ENCODE measurements at regions not wholly inside any gene's neighbourhood (a gene's known extent, or its start where the extent isn't known, plus 50 kb on each side); places are given as distances from the start of the nearest gene placed in this dataset.

GRCh38 chrX:20988804-20989203 lies 385.4 kb upstream of the CNKSR2 start:
- no peak for TF ChIP-seq EZH2phosphoT487 (IDR thresholded peaks at IDR 0.05; ENCODE audit: borderline replicate concordance, low read depth, low read length)
- no peak for TF ChIP-seq CTCF (conservative IDR thresholded peaks at IDR 0.05; ENCODE audit: low read length)

GRCh38 chrX:20988118-20988517 lies 386.1 kb upstream of the CNKSR2 start:
- Histone ChIP-seq H3K4me3 (ENCODE audit: low read depth, low read length, poor library complexity, severe bottlenecking) (no peak overlapping the region), H3K36me3 (ENCODE audit: insufficient read depth, low read length) (no peaks in the 10 kb centered on the region), H2AFZ (ENCODE audit: low read length) (no peak overlapping the region), H3K79me2 (ENCODE audit: insufficient read depth, low read depth, low read length) (no peaks in the 10 kb centered on the region), H3K4me1 (ENCODE audit: insufficient read depth, low read length, poor library complexity, severe bottlenecking) (no peaks in the 10 kb centered on the region), H3K27ac (ENCODE audit: low read depth, low read length, poor library complexity, severe bottlenecking) (no peak overlapping the region), H4K20me1 (ENCODE audit: insufficient read depth, low read length) (no peaks in the 10 kb centered on the region), H3K9me2 (ENCODE audit: insufficient read depth, low read length) (no peaks in the 10 kb centered on the region), H3K4me2 (ENCODE audit: low read length) (no peak overlapping the region), H3K9me3 (ENCODE audit: low read length) (no peaks in the 10 kb centered on the region)
- BruUV-seq (replicated peaks), result no TSS peak
- intact Hi-C loops (cut with micrococcal nuclease; ENCODE audit: unreplicated experiment), result no loop called here
- POLR2A ChIA-PET, result no interaction called here
- CTCF ChIA-PET (ENCODE audit: unreplicated experiment), result no interaction called here
- TF ChIP-seq CTCF (conservative IDR thresholded peaks at IDR 0.05; ENCODE audit: low read length), result no peak
- TF ChIP-seq EZH2phosphoT487 (IDR thresholded peaks at IDR 0.05; ENCODE audit: borderline replicate concordance, low read depth, low read length), result no peak
- no peak for DNase-seq (ENCODE audit: low spot score)

More at GRCh38 chrX:20988804-20989203, 385.4 kb upstream of the CNKSR2 start:
- no peaks in the 10 kb centered on the region for H3K79me2 ChIP-seq (ENCODE audit: insufficient read depth, low read depth, low read length)
- ChIA-PET CTCF (ENCODE audit: unreplicated experiment) (no interaction called here), POLR2A (no interaction called here)
- no peak overlapping the region for H2AFZ ChIP-seq (ENCODE audit: low read length)
- H3K4me2 ChIP-seq (ENCODE audit: low read length), result no peak overlapping the region
- intact Hi-C loops (cut with micrococcal nuclease; ENCODE audit: unreplicated experiment), result no loop called here
- H3K27ac ChIP-seq (ENCODE audit: low read depth, low read length, poor library complexity, severe bottlenecking), result no peak overlapping the region
- H4K20me1 ChIP-seq (ENCODE audit: insufficient read depth, low read length), result no peaks in the 10 kb centered on the region
- DNase-seq (ENCODE audit: low spot score), result no peak
- no TSS peak for BruUV-seq (replicated peaks)
- H3K4me3 ChIP-seq (ENCODE audit: low read depth, low read length, poor library complexity, severe bottlenecking), result no peak overlapping the region
- H3K4me1 ChIP-seq (ENCODE audit: insufficient read depth, low read length, poor library complexity, severe bottlenecking), result no peaks in the 10 kb centered on the region
- no peaks in the 10 kb centered on the region for H3K9me2 ChIP-seq (ENCODE audit: insufficient read depth, low read length)
- H3K9me3 ChIP-seq (ENCODE audit: low read length), result no peaks in the 10 kb centered on the region
- H3K36me3 ChIP-seq (ENCODE audit: insufficient read depth, low read length), result no peaks in the 10 kb centered on the region

GRCh38 chrX:20980426-20980825 lies 393.8 kb upstream of the CNKSR2 start:
- TF ChIP-seq EZH2phosphoT487 (IDR thresholded peaks at IDR 0.05; ENCODE audit: borderline replicate concordance, low read depth, low read length), result no peak
- TF ChIP-seq CTCF (conservative IDR thresholded peaks at IDR 0.05; ENCODE audit: low read length), result no peak
- no TSS peak for BruUV-seq (replicated peaks)
- H3K4me2 ChIP-seq (ENCODE audit: low read length), result no peak overlapping the region
- H3K4me3 ChIP-seq (ENCODE audit: low read depth, low read length, poor library complexity, severe bottlenecking), result no peak overlapping the region
- H3K27ac ChIP-seq (ENCODE audit: low read depth, low read length, poor library complexity, severe bottlenecking), result no peak overlapping the region
- H2AFZ ChIP-seq (ENCODE audit: low read length), result no peak overlapping the region
- POLR2A ChIA-PET, result interaction anchor here (0.6 kb wide), 1 partner anchor 159 kb away, joined by 3 read pairs; no protein-coding TSS in a partner anchor
- H3K36me3 ChIP-seq (ENCODE audit: insufficient read depth, low read length), result no peaks in the 10 kb centered on the region
- no peak for DNase-seq (ENCODE audit: low spot score)
- intact Hi-C loops (cut with micrococcal nuclease; ENCODE audit: unreplicated experiment), result no loop called here
- H3K9me3 ChIP-seq (ENCODE audit: low read length), result no peaks in the 10 kb centered on the region
- CTCF ChIA-PET (ENCODE audit: unreplicated experiment), result no interaction called here
- no peaks in the 10 kb centered on the region for H4K20me1 ChIP-seq (ENCODE audit: insufficient read depth, low read length)
- H3K9me2 ChIP-seq (ENCODE audit: insufficient read depth, low read length), result no peaks in the 10 kb centered on the region
- H3K79me2 ChIP-seq (ENCODE audit: insufficient read depth, low read depth, low read length), result no peaks in the 10 kb centered on the region
- no peaks in the 10 kb centered on the region for H3K4me1 ChIP-seq (ENCODE audit: insufficient read depth, low read length, poor library complexity, severe bottlenecking)
